ENCODE measurements at regions not wholly inside any gene's neighbourhood (a gene's known extent, or its start where the extent isn't known, plus 50 kb on each side); places are given as distances from the start of the nearest gene placed in this dataset.

- no peak for DNase-seq
Observed at GRCh38 chr18:2256577-2256976, 314.7 kb downstream of the METTL4 start.

- no peak for DNase-seq
Observed at GRCh38 chr18:2258954-2259353, 312.4 kb downstream of the METTL4 start.

GRCh38 chr18:2263303-2263890 is 307.9 kb downstream of the METTL4 start:
- DNase-seq = no peak

- DNase-seq = no peak
Observed at GRCh38 chr18:2274613-2275012, 296.7 kb downstream of the METTL4 start.

GRCh38 chr18:2281086-2281485 is 290.2 kb downstream of the METTL4 start:
- no peak for DNase-seq

GRCh38 chr18:2281523-2282199 is 289.6 kb downstream of the METTL4 start:
- no peak for DNase-seq

GRCh38 chr18:2293109-2293839 is 278.0 kb downstream of the METTL4 start:
- DNase-seq = no peak

GRCh38 chr18:2301316-2301715 is 270.0 kb downstream of the METTL4 start:
- no peak for DNase-seq

GRCh38 chr18:2302012-2302411 is 269.3 kb downstream of the METTL4 start:
- DNase-seq = no peak

- no peak for DNase-seq
Observed at GRCh38 chr18:2302628-2303516, 268.4 kb downstream of the METTL4 start.

- no peak for DNase-seq
Observed at GRCh38 chr18:2303517-2304238, 267.6 kb downstream of the METTL4 start.

GRCh38 chr18:2304378-2305175 is 266.7 kb downstream of the METTL4 start:
- no peak for DNase-seq

GRCh38 chr18:2306606-2307005 is 264.7 kb downstream of the METTL4 start:
- no peak for DNase-seq

- DNase-seq = no peak
Observed at GRCh38 chr18:2310886-2311285, 260.4 kb downstream of the METTL4 start.

- no peak for DNase-seq
Observed at GRCh38 chr18:2312440-2312839, 258.9 kb downstream of the METTL4 start.

GRCh38 chr18:2313332-2313731 is 258.0 kb downstream of the METTL4 start:
- DNase-seq = no peak

- DNase-seq = no peak
Observed at GRCh38 chr18:2316082-2316750, 255.1 kb downstream of the METTL4 start.

GRCh38 chr18:2316751-2317696 is 254.3 kb downstream of the METTL4 start:
- no peak for DNase-seq

- DNase-seq = no peak
Observed at GRCh38 chr18:2324459-2324858, 246.8 kb downstream of the METTL4 start.

Measured in occipital lobe (tissue), 1 donor.